ENCODE measurements at regions not wholly inside any gene's neighbourhood (a gene's known extent, or its start where the extent isn't known, plus 50 kb on each side); places are given as distances from the start of the nearest gene placed in this dataset.

DNA sequence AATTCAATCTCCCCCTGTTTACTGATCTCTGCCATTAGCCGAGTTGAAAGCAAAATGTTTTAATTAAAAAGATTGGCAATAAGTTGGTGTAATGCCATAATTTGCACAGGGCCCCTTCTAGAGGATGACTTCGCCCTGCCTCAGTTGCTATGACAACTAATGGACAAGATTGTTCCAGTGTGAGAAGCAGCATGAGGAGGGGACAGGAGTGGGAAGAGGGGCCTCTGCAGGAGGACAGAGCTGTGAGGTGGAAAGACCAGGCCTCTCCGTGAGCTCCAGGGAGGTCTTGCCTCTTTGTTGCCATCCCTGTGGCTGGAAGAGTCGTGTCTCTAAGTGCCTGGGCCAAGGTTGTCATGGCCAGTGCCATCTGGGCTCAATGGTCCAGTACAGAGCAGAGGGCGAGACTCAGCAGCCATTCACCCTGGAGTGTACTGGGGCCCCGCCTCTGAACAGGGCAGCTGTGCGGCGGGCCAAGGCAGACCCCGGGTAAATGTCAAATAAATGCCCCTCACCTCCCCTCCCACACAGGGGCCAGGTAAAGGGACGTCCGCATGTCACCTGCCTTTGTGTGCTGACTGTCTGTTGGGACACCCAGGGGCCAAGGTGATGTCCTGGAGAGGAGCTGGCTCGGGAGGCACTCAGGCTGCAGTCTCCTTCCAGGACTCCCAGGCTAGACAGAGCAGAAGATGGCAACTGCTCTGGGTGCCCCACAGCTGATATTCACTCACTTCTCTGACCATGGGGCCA lies 97.0 kb upstream of the RET start:
- TF ChIP-seq, protein P1, sequence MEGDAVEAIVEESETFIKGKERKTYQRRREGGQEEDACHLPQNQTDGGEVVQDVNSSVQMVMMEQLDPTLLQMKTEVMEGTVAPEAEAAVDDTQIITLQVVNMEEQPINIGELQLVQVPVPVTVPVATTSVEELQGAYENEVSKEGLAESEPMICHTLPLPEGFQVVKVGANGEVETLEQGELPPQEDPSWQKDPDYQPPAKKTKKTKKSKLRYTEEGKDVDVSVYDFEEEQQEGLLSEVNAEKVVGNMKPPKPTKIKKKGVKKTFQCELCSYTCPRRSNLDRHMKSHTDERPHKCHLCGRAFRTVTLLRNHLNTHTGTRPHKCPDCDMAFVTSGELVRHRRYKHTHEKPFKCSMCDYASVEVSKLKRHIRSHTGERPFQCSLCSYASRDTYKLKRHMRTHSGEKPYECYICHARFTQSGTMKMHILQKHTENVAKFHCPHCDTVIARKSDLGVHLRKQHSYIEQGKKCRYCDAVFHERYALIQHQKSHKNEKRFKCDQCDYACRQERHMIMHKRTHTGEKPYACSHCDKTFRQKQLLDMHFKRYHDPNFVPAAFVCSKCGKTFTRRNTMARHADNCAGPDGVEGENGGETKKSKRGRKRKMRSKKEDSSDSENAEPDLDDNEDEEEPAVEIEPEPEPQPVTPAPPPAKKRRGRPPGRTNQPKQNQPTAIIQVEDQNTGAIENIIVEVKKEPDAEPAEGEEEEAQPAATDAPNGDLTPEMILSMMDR (conservative IDR thresholded peaks at IDR 0.05), result no peak
- no peak for TF ChIP-seq ZFX (IDR thresholded peaks at IDR 0.05)
